MCF 10A (cell line): ENCODE measurements at regions not wholly inside any gene's neighbourhood (a gene's known extent, or its start where the extent isn't known, plus 50 kb on each side); places are given as distances from the start of the nearest gene placed in this dataset.

Experiments used
- BruUV-seq: library from RNA; stranded (reverse); fragments of 400-500 nt; replicated peaks from 2 replicates; lab custom pipeline; 2021; lab: Mats Ljungman, UMichigan
- CTCF ChIA-PET: fragments of 300-600 bp; sonication (Branson Sonifier 250); formaldehyde crosslinking; extraction: SDS; loops from one replicate; lab custom pipeline; 2021; ENCODE audit warnings: antibody characterized with exemption, inconsistent platforms; lab: Yijun Ruan, JAX
- POLR2A ChIA-PET: fragments of 300-600, 350-650 bp; sonication (Branson Sonifier 250); formaldehyde crosslinking; extraction: SDS; loops from one replicate; lab custom pipeline; 2020; ENCODE audit warnings: antibody characterized with exemption, inconsistent platforms; lab: Yijun Ruan, JAX
- DNase-seq: peaks from one replicate; pipeline ENCODE4 v3.0.0-alpha.2; 2018; ENCODE audit not compliant: unreplicated experiment
- H3K27ac Mint-ChIP-seq: one replicate; pipeline ENCODE4 v1.8.0; 2022; ENCODE audit warnings: mild to moderate bottlenecking, low read depth, mixed read lengths; ENCODE audit not compliant: unreplicated experiment
- H3K27me3 Mint-ChIP-seq: one replicate; pipeline ENCODE4 v1.8.0; 2022; ENCODE audit warnings: mixed read lengths; ENCODE audit not compliant: insufficient read depth, unreplicated experiment
- H3K36me3 Mint-ChIP-seq: one replicate; pipeline ENCODE4 v1.8.0; 2022; ENCODE audit warnings: mild to moderate bottlenecking, moderate library complexity, mixed read lengths; ENCODE audit not compliant: insufficient read depth, unreplicated experiment
- H3K4me1 Mint-ChIP-seq: one replicate; pipeline ENCODE4 v1.8.0; 2022; ENCODE audit warnings: mixed read lengths; ENCODE audit not compliant: insufficient read depth, unreplicated experiment
- H3K4me3 Mint-ChIP-seq: one replicate; pipeline ENCODE4 v1.8.0; 2022; ENCODE audit warnings: mild to moderate bottlenecking, moderate library complexity, mixed read lengths; ENCODE audit not compliant: unreplicated experiment
- H3K9me3 Mint-ChIP-seq: one replicate; pipeline ENCODE4 v1.8.0; 2022; ENCODE audit warnings: mixed read lengths; ENCODE audit not compliant: unreplicated experiment
- CTCF ChIP-seq: fragments of 200-600 bp; IDR thresholded peaks from one replicate; pipeline ENCODE4 v1.8.0; 2022; ENCODE audit warnings: antibody characterized with exemption, mild to moderate bottlenecking; ENCODE audit not compliant: unreplicated experiment
- intact Hi-C: fragments of 100-400 bp; cut with micrococcal nuclease; formaldehyde crosslinking; loops from 2 replicates; pipeline ENCODE4 v1.14.1; 2022

DNA sequence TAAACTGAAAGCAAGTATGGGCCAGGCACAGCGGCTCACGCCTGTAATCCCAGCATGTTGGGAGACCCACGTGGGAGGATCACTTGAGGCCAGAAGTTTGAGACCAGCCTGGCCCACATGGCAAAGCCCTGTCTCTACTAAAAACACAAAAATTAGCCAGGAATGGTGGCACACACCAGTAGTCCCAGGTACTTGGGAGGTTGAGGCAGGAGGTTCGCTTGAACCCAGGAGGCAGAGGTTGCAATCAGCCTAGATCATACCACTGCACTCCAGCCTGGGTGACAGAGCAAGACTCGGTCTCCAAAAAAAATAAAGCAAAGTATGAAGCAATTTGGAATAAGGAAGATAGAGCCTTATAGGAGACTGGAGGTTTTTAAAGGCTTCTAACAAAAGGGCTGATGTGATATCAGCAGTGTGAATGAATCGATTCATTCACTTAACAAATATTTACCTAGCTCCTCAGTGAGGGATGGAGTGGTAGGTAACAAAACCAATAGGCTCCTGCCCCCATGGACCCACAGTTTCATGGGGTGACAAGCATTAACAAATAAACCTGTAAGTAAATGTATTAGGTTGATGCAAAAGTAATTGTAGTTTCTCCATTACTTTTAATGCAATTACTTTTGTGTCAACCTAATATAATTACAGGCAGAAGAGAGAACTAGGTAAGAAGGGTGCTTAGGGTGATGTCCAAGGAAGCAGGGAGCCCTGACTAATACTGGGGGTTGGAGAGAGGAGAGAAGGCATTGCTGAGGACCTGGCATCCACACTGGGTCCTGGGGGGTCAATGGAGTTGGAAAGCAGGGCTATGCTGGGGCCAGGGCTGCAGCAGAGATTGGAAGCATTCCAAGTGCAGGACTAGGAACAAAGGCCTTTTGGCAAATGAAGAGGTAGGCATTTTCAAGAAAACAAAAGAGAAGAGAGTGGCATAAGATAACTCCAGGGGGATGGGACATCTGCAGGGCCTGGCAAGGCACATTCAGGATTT is 195.4 kb upstream of the ARL4C start:
- BruUV-seq = no TSS peak
- no peak overlapping the region for H3K27ac Mint-ChIP-seq
- H3K36me3 Mint-ChIP-seq = peaks cover 6% of the 10 kb centered on the region
- H3K27me3 Mint-ChIP-seq = no peaks in the 10 kb centered on the region
- peaks cover 9% of the 10 kb centered on the region for H3K4me1 Mint-ChIP-seq
- peaks cover 12% of the 10 kb centered on the region for H3K9me3 Mint-ChIP-seq
- DNase-seq = no peak
- ChIA-PET CTCF (interaction anchor here (1.4 to 1.6 kb wide), 2 partner anchors 13 to 415 kb away, joined by 3 to 6 read pairs; no protein-coding TSS in a partner anchor), POLR2A (no interaction called here)
- no peak for TF ChIP-seq CTCF
- H3K4me3 Mint-ChIP-seq = no peak overlapping the region
- intact Hi-C loops = no loop called here

- H3K4me3 Mint-ChIP-seq = no peak overlapping the region
- DNase-seq = no peak
- H3K4me1 Mint-ChIP-seq = peaks cover 19% of the 10 kb centered on the region
- ChIA-PET POLR2A (interaction anchor here (0.7 kb wide), 1 partner anchor 818 kb away, joined by 4 read pairs; no protein-coding TSS in a partner anchor), CTCF (interaction anchor here (1.4 to 1.6 kb wide), 2 partner anchors 12 to 416 kb away, joined by 3 to 6 read pairs; no protein-coding TSS in a partner anchor)
- H3K27me3 Mint-ChIP-seq = no peaks in the 10 kb centered on the region
- intact Hi-C loops = no loop called here
- TF ChIP-seq CTCF = no peak
- H3K9me3 Mint-ChIP-seq = peaks cover 6% of the 10 kb centered on the region
- no peak overlapping the region for H3K27ac Mint-ChIP-seq
- no TSS peak for BruUV-seq
- H3K36me3 Mint-ChIP-seq = peaks cover 6% of the 10 kb centered on the region
These were observed 194.3 kb upstream of the ARL4C start for GRCh38 chr2:234691214-234691575.

DNA sequence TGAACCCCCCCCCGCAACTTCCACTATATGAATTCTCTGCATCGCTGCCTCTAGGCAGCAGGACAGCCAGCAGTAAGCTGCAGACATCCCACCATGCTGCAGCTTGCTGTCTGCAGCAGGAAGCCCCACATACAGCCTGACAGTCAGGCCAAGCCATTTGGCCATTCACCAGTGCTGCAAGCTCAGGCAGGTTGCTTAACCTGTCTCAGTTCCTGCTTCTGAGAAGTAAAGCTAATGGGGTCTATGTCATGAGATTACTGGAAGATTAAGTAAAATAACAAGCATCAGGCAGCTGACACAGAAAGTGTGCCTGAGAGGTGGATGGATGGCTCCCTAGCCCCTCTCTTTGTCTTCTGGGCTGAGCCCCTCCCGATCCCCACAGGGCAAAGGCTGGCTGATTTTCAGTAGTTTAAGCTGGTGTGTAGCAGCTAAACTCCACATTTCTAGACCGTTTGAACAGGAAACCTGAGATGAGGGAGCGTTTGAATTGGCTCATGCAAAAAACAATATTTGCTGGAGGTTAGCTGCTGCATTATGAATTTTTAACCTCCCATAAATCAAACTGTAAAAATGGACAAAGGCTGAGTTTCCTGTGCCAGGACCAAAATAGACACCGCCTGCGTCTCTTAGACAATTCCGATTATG is 193.8 kb upstream of the ARL4C start:
- TF ChIP-seq CTCF = no peak
- Mint-ChIP-seq H3K4me1 (peaks cover 24% of the 10 kb centered on the region), H3K27me3 (no peaks in the 10 kb centered on the region), H3K36me3 (peaks cover 6% of the 10 kb centered on the region), H3K27ac (no peak overlapping the region), H3K4me3 (no peak overlapping the region), H3K9me3 (peaks cover under 1% of the 10 kb centered on the region)
- no TSS peak for BruUV-seq
- ChIA-PET CTCF (interaction anchor here (0.5 to 1.6 kb wide), 3 partner anchors 11 to 417 kb away, joined by 3 to 6 read pairs (median 3); no protein-coding TSS in a partner anchor), POLR2A (interaction anchor here (0.7 kb wide), 1 partner anchor 819 kb away, joined by 4 read pairs; no protein-coding TSS in a partner anchor)
- intact Hi-C loops = no loop called here
- no peak for DNase-seq

DNA sequence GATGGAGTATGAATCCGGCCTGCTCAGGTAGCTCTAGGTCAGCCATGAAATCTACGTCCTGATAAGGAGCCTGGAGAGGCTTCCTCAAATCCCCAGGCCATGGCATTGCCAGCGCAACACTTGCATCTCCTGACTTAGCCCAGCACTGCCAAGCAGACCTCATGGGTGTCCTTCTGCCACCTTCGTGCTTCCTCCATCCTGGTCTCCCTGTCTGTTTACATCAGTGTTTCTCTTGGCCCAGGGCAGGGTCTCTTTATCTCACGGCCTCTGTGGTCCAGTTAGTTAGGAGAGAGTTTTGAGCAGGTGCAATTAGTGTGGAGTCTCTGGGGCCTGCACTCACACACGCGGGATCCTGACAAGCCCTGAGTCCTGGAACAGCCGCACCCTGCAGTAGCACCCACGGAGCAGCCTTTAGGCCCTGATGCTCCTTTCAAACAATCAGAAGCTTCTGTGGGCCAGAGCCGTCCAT is 193.1 kb upstream of the ARL4C start:
- no TSS peak for BruUV-seq
- H3K4me1 Mint-ChIP-seq = peaks cover 24% of the 10 kb centered on the region
- H3K4me3 Mint-ChIP-seq = no peak overlapping the region
- no peaks in the 10 kb centered on the region for H3K27me3 Mint-ChIP-seq
- intact Hi-C loops = no loop called here
- no peak for TF ChIP-seq CTCF
- POLR2A ChIA-PET = no interaction called here
- CTCF ChIA-PET = interaction anchor here (0.5 to 0.7 kb wide), 2 partner anchors 17 to 43 kb away, joined by 3 read pairs; no protein-coding TSS in a partner anchor
- H3K27ac Mint-ChIP-seq = no peak overlapping the region
- peaks cover 6% of the 10 kb centered on the region for H3K36me3 Mint-ChIP-seq
- H3K9me3 Mint-ChIP-seq = no peaks in the 10 kb centered on the region
- DNase-seq = no peak
